Esophagus mucosa (tissue), 1 donor: ENCODE measurements at regions not wholly inside any gene's neighbourhood (a gene's known extent, or its start where the extent isn't known, plus 50 kb on each side); places are given as distances from the start of the nearest gene placed in this dataset.
A peak's percentile ranks its signal among the peaks of the same experiment; 100 is the strongest.

Experiments
- ATAC-seq: fragments of 200-7000 bp; cut with Tn5 transposase; one replicate; pipeline ENCODE4 v1.9.1; 2020
- donor health status: DM: yes; HTN: yes; CAD: no.

GRCh38 chr2:240362826-240363745, 72.4 kb upstream of the GPC1 start:
- no peak for ATAC-seq

- ATAC-seq, result no peak
These were observed 71.5 kb upstream of the GPC1 start for GRCh38 chr2:240363746-240364581.

GRCh38 chr2:240364582-240364960, 70.9 kb upstream of the GPC1 start:
- no peak for ATAC-seq

- ATAC-seq, result no peak
These were observed 70.3 kb upstream of the GPC1 start for GRCh38 chr2:240364961-240365775.

- ATAC-seq, result no peak
These were observed 69.4 kb upstream of the GPC1 start for GRCh38 chr2:240365971-240366471.

GRCh38 chr2:240366901-240367300, 68.6 kb upstream of the GPC1 start:
- no peak for ATAC-seq

GRCh38 chr2:240367721-240368120, 67.7 kb upstream of the GPC1 start:
- ATAC-seq, result no peak

GRCh38 chr2:240368781-240369331, 66.6 kb upstream of the GPC1 start:
- no peak for ATAC-seq

- no peak for ATAC-seq
These were observed 66.1 kb upstream of the GPC1 start for GRCh38 chr2:240369335-240369734.

- peak; percentile 85 for ATAC-seq
These were observed 65.5 kb upstream of the GPC1 start for GRCh38 chr2:240369801-240370585.

GRCh38 chr2:240371129-240372000, 64.1 kb upstream of the GPC1 start:
- ATAC-seq, result no peak

- no peak for ATAC-seq
These were observed 63.4 kb upstream of the GPC1 start for GRCh38 chr2:240372101-240372500.

GRCh38 chr2:240373289-240373885, 62.1 kb upstream of the GPC1 start:
- ATAC-seq, result no peak

GRCh38 chr2:240374085-240374907, 61.2 kb upstream of the GPC1 start:
- ATAC-seq, result no peak

GRCh38 chr2:240375024-240375645, 60.3 kb upstream of the GPC1 start:
- ATAC-seq, result no peak

- no peak for ATAC-seq
These were observed 58.7 kb upstream of the GPC1 start for GRCh38 chr2:240376739-240377138.

GRCh38 chr2:240377366-240377765, 58.1 kb upstream of the GPC1 start:
- ATAC-seq, result no peak

- no peak for ATAC-seq
These were observed 56.3 kb upstream of the GPC1 start for GRCh38 chr2:240379089-240379636.
